WTC11 (cell line): ENCODE measurements at regions not wholly inside any gene's neighbourhood (a gene's known extent, or its start where the extent isn't known, plus 50 kb on each side); places are given as distances from the start of the nearest gene placed in this dataset.

Experiments
- CREB1 ChIP-seq: sonication (generic); formaldehyde crosslinking; IDR thresholded peaks from 2 replicates; pipeline ENCODE4 v1.8.0; 2023; ENCODE audit warnings: mild to moderate bottlenecking, missing genetic modification reagents
- CTCF ChIP-seq: fragments of 200-600 bp; IDR thresholded peaks from 2 replicates; pipeline ENCODE4 v1.8.0; 2022; ENCODE audit warnings: antibody characterized with exemption
- E2F5 ChIP-seq: sonication (generic); formaldehyde crosslinking; IDR thresholded peaks from 2 replicates; pipeline ENCODE4 v1.8.1; 2022; ENCODE audit warnings: mild to moderate bottlenecking, moderate library complexity, missing genetic modification reagents
- GRHL2 ChIP-seq: fragments of 250-450 bp; sonication (Bioruptor Pico); IDR thresholded peaks from 2 replicates; pipeline ENCODE4 v1.8.0; 2022; ENCODE audit warnings: mild to moderate bottlenecking, moderate library complexity; ENCODE audit not compliant: insufficient replicate concordance, severe bottlenecking
- PRDM15 ChIP-seq: sonication (generic); formaldehyde crosslinking; IDR thresholded peaks from 2 replicates; pipeline ENCODE4 v1.8.0; 2022; ENCODE audit warnings: missing genetic modification reagents
- SP1 ChIP-seq: sonication (generic); formaldehyde crosslinking; conservative IDR thresholded peaks from 2 replicates; pipeline ENCODE4 v1.8.1; 2022; ENCODE audit warnings: missing genetic modification reagents

- TF ChIP-seq CTCF (no peak), GRHL2 (CRISPR knock-in tag) (no peak), PRDM15 (CRISPR knock-in tag) (no peak), CREB1 (CRISPR knock-in tag) (no peak), SP1 (CRISPR knock-in tag) (no peak), E2F5 (CRISPR knock-in tag) (no peak)
Measured at GRCh38 chr4:120001850-120002249, 64.8 kb downstream of the MAD2L1 start.
